AG10803 (cell line): ENCODE measurements at regions not wholly inside any gene's neighbourhood (a gene's known extent, or its start where the extent isn't known, plus 50 kb on each side); places are given as distances from the start of the nearest gene placed in this dataset.
"Not testable (repeated sequence)": the region's sequence is repeated elsewhere in the genome, so short reads cannot be mapped to it uniquely, and the experiment has no call there.

ENCODE experiments used
- DNase-seq: peaks from one replicate; pipeline ENCODE4 v3.0.0; 2010; ENCODE audit warnings: low read depth
- H3K4me3 ChIP-seq: 2 replicates; pipeline ENCODE4 v1.5.1; 2011; ENCODE audit warnings: mild to moderate bottlenecking, low read length, control low read depth
- TF ChIP-seq, protein P1 (sequence below): conservative IDR thresholded peaks from 2 replicates; pipeline ENCODE4 v1.5.1; 2011; ENCODE audit warnings: mild to moderate bottlenecking, low read length, control low read depth, inconsistent platforms

DNA sequence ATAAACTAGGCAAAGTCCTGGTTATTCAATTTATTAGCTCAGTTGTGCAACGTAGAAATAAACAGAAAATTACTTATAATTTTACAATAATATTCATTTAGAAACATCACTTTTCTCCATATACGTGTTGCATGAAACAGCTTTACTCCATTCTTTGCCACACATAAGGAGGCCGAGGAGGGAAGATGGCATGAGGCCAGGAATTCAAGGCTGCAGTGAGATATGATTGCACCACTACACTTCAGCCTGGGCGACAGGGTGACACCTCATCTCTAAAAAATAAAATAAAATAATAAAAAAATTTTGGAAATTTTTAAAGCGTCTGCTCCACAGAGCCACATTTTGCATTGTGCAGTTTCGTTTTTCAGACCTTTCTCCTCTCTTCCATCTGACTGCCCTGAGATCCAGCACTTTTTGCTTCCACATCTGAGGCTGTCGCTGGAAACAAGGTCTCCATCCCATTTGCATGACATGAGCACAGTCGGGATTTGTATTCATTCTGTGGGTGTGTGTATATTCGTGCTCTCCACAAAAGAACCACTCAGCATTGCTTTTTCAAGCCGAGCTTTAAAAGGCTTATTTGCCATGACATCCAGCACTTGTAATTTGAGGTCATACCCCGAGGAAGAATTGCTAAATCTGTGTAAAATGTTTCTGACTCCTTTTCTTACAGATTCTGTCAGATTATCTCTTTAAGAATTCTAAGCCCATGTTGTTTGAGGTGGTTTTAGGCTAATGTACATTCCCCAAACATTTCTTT, 98.6 kb upstream of the MSX2 start:
- no peak overlapping the region for H3K4me3 ChIP-seq
- TF ChIP-seq, protein P1, sequence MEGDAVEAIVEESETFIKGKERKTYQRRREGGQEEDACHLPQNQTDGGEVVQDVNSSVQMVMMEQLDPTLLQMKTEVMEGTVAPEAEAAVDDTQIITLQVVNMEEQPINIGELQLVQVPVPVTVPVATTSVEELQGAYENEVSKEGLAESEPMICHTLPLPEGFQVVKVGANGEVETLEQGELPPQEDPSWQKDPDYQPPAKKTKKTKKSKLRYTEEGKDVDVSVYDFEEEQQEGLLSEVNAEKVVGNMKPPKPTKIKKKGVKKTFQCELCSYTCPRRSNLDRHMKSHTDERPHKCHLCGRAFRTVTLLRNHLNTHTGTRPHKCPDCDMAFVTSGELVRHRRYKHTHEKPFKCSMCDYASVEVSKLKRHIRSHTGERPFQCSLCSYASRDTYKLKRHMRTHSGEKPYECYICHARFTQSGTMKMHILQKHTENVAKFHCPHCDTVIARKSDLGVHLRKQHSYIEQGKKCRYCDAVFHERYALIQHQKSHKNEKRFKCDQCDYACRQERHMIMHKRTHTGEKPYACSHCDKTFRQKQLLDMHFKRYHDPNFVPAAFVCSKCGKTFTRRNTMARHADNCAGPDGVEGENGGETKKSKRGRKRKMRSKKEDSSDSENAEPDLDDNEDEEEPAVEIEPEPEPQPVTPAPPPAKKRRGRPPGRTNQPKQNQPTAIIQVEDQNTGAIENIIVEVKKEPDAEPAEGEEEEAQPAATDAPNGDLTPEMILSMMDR, result no peak

DNA sequence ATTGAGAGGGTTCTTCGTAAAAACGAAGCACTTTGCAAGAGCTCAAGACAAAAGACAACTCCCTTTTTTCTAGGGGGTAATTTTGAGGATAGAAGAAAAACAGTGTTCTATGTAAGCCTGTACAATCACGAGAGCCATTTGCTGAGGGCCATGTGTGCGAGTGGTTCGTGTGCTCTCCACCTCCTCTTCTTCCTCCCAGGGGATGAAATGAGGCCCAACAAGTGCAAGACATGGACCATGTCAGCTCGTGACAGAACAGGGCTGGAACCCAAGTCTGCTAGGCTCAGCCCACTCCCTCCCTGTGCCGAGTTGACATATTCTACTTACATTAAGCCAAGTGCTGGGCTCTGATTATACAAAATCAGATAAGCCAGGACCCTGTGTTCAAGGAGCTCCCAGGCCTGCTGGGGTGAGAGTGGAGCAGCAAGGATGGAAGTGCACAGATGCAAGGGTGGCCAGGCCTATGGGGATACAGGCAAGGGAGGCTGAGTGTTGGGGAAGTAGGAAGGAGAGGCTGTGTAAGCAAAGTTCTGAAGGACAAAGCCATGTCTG, 97.9 kb upstream of the MSX2 start:
- H3K4me3 ChIP-seq, result no peak overlapping the region
- DNase-seq, result no peak
- TF ChIP-seq, protein P1, result no peak

More for the DNA sequence above, 98.6 kb upstream of the MSX2 start:
- no peak for DNase-seq

DNA sequence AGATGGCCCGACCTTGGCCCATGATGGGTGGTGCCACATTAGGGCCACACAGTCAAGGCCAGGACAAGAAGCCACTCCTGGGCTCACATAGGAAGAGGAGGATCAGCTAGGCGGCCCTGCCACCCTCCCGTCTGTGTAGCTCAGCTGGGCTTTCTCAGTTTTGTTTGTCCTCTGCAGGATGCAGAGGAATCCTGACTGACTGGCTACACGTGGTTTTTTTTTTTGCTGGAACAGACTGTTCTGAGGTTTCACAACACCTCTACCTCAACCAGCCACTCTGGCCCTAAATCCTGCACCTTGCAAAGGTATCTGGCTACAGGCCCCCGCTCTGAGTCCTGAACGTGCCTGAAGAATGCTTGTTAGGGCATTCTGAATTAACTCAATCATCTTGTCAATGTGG, 88.3 kb upstream of the MSX2 start:
- TF ChIP-seq, protein P1, result no peak
- DNase-seq, result no peak
- no peak overlapping the region for H3K4me3 ChIP-seq

DNA sequence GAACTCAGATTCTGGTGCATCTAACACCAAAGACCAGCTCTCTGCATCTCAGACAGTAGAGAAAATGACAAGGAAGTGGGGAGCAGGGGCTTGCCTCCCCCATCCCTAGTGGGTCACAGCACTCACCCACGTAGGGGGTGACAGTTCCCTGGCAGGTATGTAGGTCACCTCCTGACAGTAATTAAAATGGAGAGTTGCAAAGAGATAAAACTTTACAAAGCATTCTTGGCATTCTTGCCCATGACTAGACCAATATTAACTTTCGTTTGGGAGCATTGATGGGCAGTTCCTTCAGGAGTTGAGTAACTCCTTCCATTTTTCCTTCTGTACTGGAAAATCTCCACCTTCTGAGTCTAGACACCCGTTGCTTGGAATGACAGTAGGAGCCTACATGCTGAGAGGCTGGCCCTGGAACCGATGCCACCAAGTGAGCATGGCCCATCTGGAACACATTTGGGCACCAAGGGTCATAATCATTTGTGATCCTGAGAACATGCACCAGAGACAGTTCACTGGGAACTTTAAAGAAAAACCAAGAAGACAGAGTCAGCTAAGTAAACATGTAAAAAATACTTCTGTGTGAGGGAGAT, 81.5 kb upstream of the MSX2 start:
- TF ChIP-seq, protein P1, result no peak
- H3K4me3 ChIP-seq, result no peak overlapping the region
- DNase-seq, result no peak

DNA sequence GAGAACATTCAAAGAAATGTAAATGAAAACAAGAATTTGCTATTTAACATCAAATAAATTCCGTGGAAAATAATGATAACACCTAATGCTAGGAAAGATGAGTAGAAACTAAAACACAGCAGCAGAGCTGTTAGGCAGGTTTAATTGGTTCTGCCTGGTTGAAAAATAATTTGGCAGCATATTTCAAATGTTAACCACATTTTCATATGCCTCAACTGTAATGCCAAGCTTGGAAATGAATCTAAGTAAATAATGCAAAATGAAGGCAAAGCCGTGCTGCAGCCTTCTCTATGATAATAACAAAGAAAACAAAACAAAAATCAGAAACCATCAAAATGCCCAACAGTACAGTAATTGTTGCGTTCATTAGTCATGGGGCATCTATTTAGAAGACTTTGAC, 79.9 kb upstream of the MSX2 start:
- no peak overlapping the region for H3K4me3 ChIP-seq
- TF ChIP-seq, protein P1, result no peak
- no peak for DNase-seq

DNA sequence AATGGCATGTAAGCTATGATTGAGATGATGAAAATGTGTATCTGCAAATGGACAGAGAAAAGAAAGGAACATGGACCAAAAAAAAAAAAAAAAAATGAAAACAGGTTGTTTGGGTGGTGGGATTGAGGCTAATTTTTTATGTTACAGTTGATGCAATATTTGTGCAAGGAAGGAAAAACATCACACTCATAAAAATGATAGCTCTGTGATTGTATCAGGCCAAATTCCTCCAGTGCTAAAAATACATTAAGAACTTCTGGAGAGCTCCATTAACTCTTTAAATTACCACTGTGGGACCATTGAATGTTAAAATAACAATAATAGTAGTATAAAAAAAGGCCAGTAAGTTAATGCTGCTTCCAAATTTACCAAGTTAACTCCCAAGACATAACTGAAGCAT, 79.5 kb upstream of the MSX2 start:
- no peak for DNase-seq
- no peak overlapping the region for H3K4me3 ChIP-seq
- TF ChIP-seq, protein P1, result no peak

DNA sequence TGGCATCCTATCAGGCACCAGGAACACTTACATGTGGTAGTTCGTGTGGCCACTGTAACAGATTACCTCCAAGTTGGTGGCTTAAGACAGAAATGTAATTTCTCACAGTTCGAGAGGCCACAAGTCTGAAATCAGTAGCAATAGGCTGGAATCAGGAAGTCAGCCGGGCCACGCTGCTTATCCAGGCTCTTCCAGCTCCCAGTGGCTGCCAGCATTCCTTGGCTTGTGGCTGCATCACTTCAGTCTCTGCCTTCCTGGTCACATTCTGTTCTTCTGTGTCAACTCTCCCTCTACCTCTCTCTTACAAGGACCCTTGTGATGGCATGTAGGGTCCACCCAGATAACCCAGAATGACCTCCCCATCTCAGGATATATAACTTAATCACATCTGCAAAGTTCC, 78.7 kb upstream of the MSX2 start:
- TF ChIP-seq, protein P1, result no peak
- H3K4me3 ChIP-seq, result no peak overlapping the region
- DNase-seq, result no peak

DNA sequence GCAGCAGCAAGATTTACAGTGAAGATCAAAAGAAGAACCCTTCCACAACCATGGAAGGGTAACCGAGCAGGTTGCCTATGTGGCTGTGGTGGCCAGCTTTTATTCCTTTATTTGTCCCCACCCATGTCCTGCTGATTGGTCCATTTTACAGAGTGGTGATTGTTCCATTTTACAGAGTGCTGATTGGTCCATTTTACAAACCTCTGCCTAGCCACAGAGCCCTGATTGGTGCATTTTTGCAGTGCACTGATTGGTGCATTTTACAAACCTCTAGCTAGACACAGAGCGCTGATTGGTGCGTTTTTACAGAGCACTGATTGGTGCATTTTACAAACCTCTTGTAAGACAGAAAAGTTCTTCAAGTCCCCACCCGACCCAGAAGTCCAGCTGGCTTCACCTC, 75.8 kb upstream of the MSX2 start:
- H3K4me3 ChIP-seq, DNase-seq: not testable (repeated sequence)
